ENCODE measurements at regions not wholly inside any gene's neighbourhood (a gene's known extent, or its start where the extent isn't known, plus 50 kb on each side); places are given as distances from the start of the nearest gene placed in this dataset.
"Not testable (repeated sequence)": the region's sequence is repeated elsewhere in the genome, so short reads cannot be mapped to it uniquely, and the experiment has no call there.

DNA sequence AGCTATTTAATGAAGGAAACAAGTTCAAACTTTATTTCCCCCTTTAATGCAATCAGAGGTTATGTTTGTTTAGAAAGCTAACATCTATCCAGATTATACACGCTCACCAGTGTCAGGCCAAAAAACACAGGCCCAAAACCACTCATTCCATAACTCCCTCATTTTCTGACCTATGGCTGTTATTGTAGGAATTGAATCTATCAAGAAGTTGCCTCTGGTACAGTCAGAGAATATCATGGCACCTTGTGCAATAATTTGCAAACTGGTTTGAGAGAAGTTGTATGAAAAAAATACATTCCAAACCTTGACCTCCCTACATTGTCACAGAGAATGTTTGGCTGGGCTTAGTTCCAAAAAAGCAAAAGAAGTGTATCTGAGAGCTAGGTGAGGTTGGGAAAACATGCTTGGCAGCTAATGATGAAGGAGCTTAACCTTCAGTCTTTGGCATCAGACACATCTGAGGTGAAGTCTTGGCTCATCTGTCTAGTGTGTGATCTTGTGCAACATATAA is 591.0 kb downstream of the ANKRD50 start:
- DNase-seq (ENCODE audit: extremely low spot score), result no peak
- ChIA-PET POLR2A (no interaction called here), CTCF (interaction anchor here (1.7 kb wide), 1 partner anchor 9 kb away, joined by 5 read pairs; no protein-coding TSS in a partner anchor)
- TF ChIP-seq, protein P1, sequence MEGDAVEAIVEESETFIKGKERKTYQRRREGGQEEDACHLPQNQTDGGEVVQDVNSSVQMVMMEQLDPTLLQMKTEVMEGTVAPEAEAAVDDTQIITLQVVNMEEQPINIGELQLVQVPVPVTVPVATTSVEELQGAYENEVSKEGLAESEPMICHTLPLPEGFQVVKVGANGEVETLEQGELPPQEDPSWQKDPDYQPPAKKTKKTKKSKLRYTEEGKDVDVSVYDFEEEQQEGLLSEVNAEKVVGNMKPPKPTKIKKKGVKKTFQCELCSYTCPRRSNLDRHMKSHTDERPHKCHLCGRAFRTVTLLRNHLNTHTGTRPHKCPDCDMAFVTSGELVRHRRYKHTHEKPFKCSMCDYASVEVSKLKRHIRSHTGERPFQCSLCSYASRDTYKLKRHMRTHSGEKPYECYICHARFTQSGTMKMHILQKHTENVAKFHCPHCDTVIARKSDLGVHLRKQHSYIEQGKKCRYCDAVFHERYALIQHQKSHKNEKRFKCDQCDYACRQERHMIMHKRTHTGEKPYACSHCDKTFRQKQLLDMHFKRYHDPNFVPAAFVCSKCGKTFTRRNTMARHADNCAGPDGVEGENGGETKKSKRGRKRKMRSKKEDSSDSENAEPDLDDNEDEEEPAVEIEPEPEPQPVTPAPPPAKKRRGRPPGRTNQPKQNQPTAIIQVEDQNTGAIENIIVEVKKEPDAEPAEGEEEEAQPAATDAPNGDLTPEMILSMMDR (IDR thresholded peaks at IDR 0.05; ENCODE audit: control extremely low read depth, extremely low read depth, low read depth, missing control alignments), result no peak

DNA sequence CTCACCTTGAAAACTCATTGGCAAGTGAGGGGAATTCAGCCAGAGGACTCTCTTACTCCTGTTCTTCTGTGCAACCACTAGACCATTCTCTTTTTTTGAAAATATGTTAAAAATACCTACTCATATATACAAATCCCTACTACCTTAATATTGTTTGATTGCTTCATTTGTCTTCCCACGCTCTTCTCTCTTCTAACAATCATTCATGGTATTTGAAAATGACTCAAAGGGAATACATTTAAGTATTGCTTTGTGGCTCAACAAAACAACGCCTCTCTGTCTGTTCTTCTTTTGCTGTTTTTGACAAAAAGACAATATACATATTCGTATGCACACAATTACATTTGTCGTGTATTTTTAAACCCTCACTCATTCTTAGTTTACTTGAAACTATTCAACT is 589.4 kb downstream of the ANKRD50 start:
- no peak for DNase-seq (ENCODE audit: extremely low spot score)
- TF ChIP-seq, protein P1 (IDR thresholded peaks at IDR 0.05; ENCODE audit: control extremely low read depth, extremely low read depth, low read depth, missing control alignments), result no peak
- ChIA-PET POLR2A (no interaction called here), CTCF (no interaction called here)

- CTCF ChIA-PET, result no interaction called here
- TF ChIP-seq, protein P1 (IDR thresholded peaks at IDR 0.05; ENCODE audit: control extremely low read depth, extremely low read depth, low read depth, missing control alignments), result no peak
- POLR2A ChIA-PET, result no interaction called here
- no peak for DNase-seq (ENCODE audit: extremely low spot score)
These were observed 588.8 kb downstream of the ANKRD50 start for GRCh38 chr4:124123721-124124120.

GRCh38 chr4:124131324-124131723 is 581.2 kb downstream of the ANKRD50 start:
- DNase-seq (ENCODE audit: extremely low spot score); CTCF ChIA-PET; POLR2A ChIA-PET: not testable (repeated sequence)

- POLR2A ChIA-PET, result no interaction called here
- CTCF ChIA-PET, result no interaction called here
- TF ChIP-seq, protein P1 (IDR thresholded peaks at IDR 0.05; ENCODE audit: control extremely low read depth, extremely low read depth, low read depth, missing control alignments), result no peak
- DNase-seq (ENCODE audit: extremely low spot score), result no peak
These were observed 580.4 kb downstream of the ANKRD50 start for GRCh38 chr4:124132161-124132560.

GRCh38 chr4:124133753-124134152 is 578.8 kb downstream of the ANKRD50 start:
- DNase-seq (ENCODE audit: extremely low spot score), result no peak
- TF ChIP-seq, protein P1 (IDR thresholded peaks at IDR 0.05; ENCODE audit: control extremely low read depth, extremely low read depth, low read depth, missing control alignments), result no peak
- CTCF ChIA-PET, result no interaction called here
- POLR2A ChIA-PET, result no interaction called here

GRCh38 chr4:124135409-124135813 is 577.1 kb downstream of the ANKRD50 start:
- CTCF ChIA-PET, result no interaction called here
- POLR2A ChIA-PET, result no interaction called here
- no peak for DNase-seq (ENCODE audit: extremely low spot score)
- TF ChIP-seq, protein P1 (IDR thresholded peaks at IDR 0.05; ENCODE audit: control extremely low read depth, extremely low read depth, low read depth, missing control alignments), result no peak
